ENCODE measurements at regions not wholly inside any gene's neighbourhood (a gene's known extent, or its start where the extent isn't known, plus 50 kb on each side); places are given as distances from the start of the nearest gene placed in this dataset.
"Not testable (repeated sequence)": the region's sequence is repeated elsewhere in the genome, so short reads cannot be mapped to it uniquely, and the experiment has no call there.

GRCh38 chrX:40973619-40974018 is 111.6 kb upstream of the USP9X start:
- DNase-seq (ENCODE audit: low read depth): no peak
- H3K4me3 ChIP-seq (ENCODE audit: low read length): no peak overlapping the region
- TF ChIP-seq CTCF (IDR thresholded peaks at IDR 0.05; ENCODE audit: insufficient read depth, low read depth, low read length, missing control alignments): no peak

- H3K4me3 ChIP-seq (ENCODE audit: low read length): no peak overlapping the region
- TF ChIP-seq CTCF (IDR thresholded peaks at IDR 0.05; ENCODE audit: insufficient read depth, low read depth, low read length, missing control alignments): no peak
- no peak for DNase-seq (ENCODE audit: low read depth)
Observed at GRCh38 chrX:40975951-40976350, 109.3 kb upstream of the USP9X start.

DNA sequence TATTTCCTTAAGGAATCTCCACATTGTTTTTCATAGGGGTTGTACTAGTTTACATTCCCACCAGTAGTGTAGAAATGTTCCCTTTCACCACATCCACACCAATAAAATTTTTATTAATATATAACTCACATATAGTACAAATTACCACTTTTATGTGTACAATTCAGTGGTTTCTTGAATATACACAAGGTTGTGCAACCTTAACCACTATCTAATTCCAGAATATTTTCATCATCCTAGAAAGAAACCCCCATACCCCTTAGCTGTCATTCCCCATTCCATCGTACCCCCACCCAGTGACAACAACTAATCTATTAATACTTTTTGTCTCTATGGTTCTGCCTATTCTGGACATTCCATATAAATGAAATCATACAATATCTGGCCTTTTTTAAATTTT is 108.3 kb upstream of the USP9X start:
- H3K4me3 ChIP-seq (ENCODE audit: low read length): no peak overlapping the region
- no peak for TF ChIP-seq CTCF (IDR thresholded peaks at IDR 0.05; ENCODE audit: insufficient read depth, low read depth, low read length, missing control alignments)
- no peak for DNase-seq (ENCODE audit: low read depth)

DNA sequence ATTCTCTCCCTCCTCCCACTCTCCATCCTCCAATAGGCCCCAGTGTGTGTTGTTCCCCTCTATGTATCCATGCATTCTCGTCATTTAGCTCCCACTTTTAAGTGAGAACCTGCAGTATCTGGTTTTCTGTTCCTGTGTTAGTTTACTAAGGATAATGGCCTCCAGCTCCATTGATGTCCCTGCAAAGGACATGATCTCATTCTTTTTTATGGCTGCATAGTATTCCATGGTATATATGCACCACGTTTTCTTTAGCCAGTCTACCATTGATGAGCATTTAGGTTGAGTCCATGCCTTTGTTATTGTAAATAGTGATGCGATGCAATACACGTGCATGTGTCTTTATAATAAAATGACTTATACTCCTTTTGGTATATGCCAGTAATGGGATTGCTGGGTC is 100.3 kb upstream of the USP9X start:
- H3K4me3 ChIP-seq (ENCODE audit: low read length): no peak overlapping the region
- no peak for DNase-seq (ENCODE audit: low read depth)
- TF ChIP-seq CTCF (IDR thresholded peaks at IDR 0.05; ENCODE audit: insufficient read depth, low read depth, low read length, missing control alignments): no peak

- H3K4me3 ChIP-seq (ENCODE audit: low read length): no peak overlapping the region
- DNase-seq (ENCODE audit: low read depth): no peak
- TF ChIP-seq CTCF (IDR thresholded peaks at IDR 0.05; ENCODE audit: insufficient read depth, low read depth, low read length, missing control alignments): no peak
Observed at GRCh38 chrX:40987413-40987812, 97.8 kb upstream of the USP9X start.

- no peak overlapping the region for H3K4me3 ChIP-seq (ENCODE audit: low read length)
- DNase-seq (ENCODE audit: low read depth): no peak
- TF ChIP-seq CTCF (IDR thresholded peaks at IDR 0.05; ENCODE audit: insufficient read depth, low read depth, low read length, missing control alignments): no peak
Observed at GRCh38 chrX:40988100-40988499, 97.1 kb upstream of the USP9X start.

DNA sequence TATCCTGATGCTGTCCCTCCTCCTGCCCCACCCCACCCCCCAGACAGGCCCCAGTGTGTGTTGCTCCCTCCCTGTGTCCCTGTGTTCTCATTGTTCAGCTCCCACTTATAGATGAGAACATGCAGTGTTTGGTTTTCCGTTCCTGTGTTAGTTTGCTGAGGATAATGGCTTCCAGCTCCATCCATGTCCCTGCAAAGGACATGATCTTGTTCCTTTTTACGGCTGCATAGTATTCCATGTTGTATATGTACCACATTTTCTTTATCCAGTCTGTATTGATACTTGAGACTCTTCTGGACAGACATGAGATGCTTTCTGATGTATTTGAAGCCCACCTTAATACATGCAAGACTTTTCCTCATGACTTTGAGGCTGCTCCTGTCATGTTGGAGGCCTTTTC is 91.8 kb upstream of the USP9X start:
- H3K4me3 ChIP-seq (ENCODE audit: low read length); DNase-seq (ENCODE audit: low read depth): not testable (repeated sequence)
